Esophagus mucosa (tissue), 1 donor: ENCODE measurements at regions not wholly inside any gene's neighbourhood (a gene's known extent, or its start where the extent isn't known, plus 50 kb on each side); places are given as distances from the start of the nearest gene placed in this dataset.

ENCODE experiments used
- ATAC-seq: fragments of 200-7000 bp; cut with Tn5 transposase; one replicate; pipeline ENCODE4 v1.9.1; 2020
- donor health status: DM: yes; HTN: yes; CAD: no.

DNA sequence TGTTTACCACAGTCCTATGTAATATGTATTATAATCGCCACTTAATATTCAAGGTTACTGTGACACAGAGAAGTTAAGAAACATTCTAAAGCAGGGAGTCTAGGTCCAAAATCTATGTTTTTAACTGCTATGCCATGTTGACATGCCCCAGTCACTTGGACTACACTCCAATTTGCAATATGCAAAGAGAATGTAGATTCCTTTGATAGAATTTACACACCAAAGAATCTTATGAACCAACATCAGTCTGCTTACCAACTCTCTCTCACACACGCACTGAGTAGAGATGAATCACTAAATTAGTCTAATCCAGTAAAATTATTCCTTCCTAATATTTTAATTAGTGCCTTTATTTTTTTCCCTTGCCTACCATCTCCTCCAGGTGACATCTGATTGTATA, 266.2 kb downstream of the OLFM3 start:
- no peak for ATAC-seq

DNA sequence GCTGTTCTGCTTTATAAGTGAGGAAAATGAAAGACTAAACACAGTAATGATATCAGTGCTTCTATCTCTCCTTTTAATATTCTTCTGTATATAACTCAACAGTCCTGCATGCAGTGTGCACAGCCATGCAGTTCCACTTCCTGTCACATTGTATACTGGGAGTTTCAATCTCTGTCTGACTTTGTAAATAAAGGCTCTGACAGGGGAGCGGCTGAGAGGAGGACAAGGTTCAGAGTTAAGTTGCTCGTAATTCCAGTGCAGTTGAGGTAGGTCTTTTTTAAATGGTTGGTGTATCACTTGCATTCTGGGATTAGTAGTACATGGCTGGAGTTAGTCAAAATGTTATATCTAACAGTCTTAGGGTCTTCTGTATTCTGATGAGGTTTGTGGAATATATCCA, 264.5 kb downstream of the OLFM3 start:
- no peak for ATAC-seq

DNA sequence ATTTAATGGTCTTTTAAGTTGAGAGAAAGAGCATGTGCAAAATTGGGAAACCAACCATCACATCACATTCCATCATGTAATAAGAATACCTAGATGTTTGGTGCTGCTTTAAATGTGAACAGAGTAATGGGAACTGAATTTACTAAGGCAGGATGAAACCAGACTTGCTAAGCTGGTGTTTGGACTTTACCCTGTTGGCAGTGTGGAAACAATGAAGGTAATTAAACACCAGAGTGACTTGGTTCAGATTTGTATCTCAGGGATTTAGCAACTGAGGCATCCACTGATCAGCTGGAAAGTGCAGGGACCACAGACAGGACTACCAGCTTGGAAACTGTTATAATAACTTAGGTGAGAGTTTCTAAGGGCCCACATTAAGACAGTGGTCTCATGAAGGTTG, 263.4 kb downstream of the OLFM3 start:
- ATAC-seq = no peak

DNA sequence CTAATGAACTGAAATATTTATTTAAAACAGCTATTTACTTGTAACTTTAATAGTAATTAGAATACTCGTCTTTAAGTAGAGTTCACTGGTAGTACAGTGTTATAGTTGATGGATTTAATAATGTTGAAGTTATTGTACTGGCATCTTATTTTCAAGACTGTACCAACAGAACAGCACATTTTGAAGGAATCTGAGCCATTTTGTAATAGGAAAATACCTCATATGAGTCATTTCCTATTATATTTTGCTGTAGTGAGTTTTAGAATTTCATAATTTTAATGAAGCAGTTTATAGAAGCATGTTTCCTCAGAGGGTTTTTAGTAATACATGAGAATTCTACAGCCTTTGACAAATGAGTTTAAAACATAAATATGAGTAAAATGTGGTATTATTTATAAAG, 258.3 kb downstream of the OLFM3 start:
- ATAC-seq = no peak

DNA sequence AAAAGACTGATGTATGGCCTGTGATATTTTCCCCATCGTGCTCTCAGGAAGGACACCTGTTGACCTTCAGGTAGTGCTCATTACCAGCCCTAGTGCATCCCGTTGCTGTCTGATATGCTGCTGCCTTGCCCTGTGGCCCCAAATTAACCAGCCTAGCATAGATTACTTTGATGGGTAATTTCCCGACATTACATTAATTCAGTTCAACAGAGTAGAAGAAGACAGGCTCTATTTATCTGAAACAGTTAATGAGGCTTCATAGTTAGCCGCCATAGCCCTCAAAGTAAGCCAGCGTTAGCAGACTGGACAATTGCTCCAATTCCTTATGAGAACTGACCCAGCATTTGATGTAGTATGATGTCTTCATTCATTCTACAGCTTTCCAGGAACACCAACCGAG, 257.6 kb downstream of the OLFM3 start:
- ATAC-seq = no peak

DNA sequence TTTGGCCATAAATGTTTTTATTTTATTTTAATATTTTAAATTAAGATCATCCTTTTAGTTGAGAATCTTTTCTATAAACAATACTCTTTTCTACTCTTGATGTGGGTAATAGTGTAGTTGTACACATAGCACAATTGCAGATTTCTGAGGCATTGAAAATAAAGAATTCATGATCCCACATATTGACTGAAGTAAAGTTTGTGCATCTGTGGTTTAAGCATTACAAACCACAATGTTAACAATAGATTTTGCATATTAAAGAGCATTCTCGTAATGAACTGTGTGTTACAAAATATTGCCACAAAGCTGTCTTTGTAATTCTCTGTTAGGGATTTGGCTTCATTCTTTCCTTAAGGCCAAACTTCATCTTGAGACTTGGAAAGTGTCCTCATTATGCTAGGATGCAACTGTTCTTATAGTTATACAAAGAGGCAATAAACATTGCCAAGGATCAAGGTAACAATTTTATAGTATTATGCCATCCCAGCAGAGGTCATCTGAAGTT, 256.8 kb downstream of the OLFM3 start:
- ATAC-seq = no peak

DNA sequence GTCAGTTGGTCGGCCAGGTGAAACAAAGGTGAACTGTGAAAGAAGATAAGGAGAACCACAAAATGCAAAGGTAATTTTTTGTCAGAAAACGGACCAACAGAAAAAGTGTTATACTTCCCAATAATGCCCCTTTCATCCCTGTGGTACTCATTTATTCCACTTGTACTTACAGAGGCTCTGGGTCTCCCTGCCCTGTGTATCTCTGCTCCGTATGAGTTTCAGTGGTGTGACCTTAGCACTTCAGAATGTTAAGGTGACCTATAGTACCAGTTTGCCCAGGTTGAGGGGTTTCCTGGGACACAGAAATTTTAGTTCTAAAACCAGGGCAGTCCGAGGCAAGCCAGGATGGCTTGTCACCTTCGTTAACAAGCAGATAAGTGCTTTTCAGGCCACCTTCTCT, 254.8 kb downstream of the OLFM3 start:
- no peak for ATAC-seq

DNA sequence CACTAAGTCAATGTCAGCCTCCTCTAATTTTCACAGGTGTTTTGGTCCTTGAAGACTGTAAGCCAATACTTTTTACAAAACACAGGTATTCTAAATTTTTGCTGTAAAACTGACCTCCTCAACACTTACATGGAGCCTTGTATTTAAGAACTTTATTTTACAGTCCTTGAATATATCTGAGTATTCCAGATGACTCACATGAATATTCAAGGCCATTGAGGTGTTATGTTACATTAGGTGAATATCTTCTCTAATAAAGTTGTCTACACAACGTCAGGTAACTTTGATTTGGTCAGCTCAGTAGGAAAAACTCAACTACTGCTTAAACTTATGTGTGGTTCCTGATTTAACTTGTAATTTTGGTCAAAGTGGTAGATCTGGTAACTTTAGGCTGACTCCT, 254.2 kb downstream of the OLFM3 start:
- ATAC-seq = no peak

DNA sequence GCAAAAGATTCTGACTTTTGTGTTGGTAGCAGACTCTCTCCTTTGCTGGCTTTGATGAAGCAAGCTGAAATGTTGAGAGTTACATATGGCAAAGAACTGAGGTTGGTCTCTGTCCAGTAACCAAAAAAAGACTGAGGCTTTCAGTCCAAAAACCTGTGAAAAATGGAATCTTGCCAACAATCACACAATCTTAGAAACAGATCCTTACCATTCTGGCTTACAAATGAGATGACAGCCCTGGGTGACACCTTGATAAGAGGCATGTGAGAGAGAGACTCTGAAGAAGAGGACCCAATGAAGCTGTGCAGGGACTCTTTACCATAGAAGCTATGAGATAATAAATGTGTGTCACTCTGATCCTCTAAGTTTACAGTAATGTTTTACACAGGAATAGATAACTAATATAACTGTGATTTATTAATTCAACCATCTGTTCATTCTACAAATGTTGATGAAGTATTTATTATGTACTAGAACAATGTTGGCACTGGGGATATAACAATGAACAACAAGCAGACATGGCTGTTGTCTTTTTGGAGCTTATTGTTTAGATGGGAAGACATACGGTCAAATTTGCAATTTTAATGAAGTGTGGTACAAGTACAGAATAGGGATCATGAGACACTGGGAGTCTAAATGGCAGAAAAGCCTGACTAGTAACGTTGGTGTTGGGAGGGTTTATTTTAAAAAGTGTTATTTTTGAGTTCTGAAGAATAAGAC, 251.0 kb downstream of the OLFM3 start:
- ATAC-seq = no peak

DNA sequence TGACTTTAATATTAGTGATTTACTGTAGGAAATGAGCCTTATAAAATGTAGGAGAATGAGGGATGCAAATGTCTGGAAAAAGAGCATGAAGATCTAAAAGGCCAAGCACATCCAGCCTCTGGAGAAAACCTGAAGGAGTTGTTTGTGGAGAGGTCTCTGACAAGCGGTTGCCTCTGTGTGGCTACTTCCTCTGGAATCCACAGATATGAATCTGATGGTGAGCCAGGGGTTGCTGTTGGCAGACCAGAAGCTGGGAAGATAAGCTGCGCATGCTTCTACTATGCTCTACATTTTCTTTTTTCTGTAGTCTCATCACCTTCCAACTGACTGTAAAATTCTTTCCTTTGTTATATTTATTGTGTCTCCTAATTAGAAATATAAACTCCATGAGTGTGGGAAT, 248.6 kb downstream of the OLFM3 start:
- no peak for ATAC-seq
